ENCODE measurements at regions not wholly inside any gene's neighbourhood (a gene's known extent, or its start where the extent isn't known, plus 50 kb on each side); places are given as distances from the start of the nearest gene placed in this dataset.

GRCh38 chr18:67266246-67267237, 250.0 kb downstream of the DSEL start:
- Histone ChIP-seq H2BK20ac (ENCODE audit: low read depth, low read length, poor library complexity, severe bottlenecking) (peak overlapping the region; percentile 83), H3K56ac (ENCODE audit: insufficient read length, low read depth, low read length) (no peak overlapping the region), H3K27ac (ENCODE audit: insufficient read length, low read depth, low read length) (no peak overlapping the region), H3K4ac (ENCODE audit: low read depth, low read length) (no peak overlapping the region), H4K91ac (ENCODE audit: insufficient read length, low read depth, low read length) (no peak overlapping the region), H4K8ac (replicated peaks; ENCODE audit: insufficient read length, low read depth, low read length) (no peak overlapping the region), H4K20me1 (ENCODE audit: control insufficient read depth, insufficient read depth, insufficient read length) (no peaks in the 10 kb centered on the region), H3K18ac (ENCODE audit: insufficient read length, low read depth, low read length) (no peak overlapping the region), H2AFZ (ENCODE audit: low read length) (peak overlapping the region; percentile 7), H3T11ph (ENCODE audit: low read length) (no peak overlapping the region), H3K79me1 (ENCODE audit: insufficient read depth, low read depth, low read length, poor library complexity, severe bottlenecking) (no peaks in the 10 kb centered on the region), H2BK5ac (ENCODE audit: insufficient read length, low read length) (no peak overlapping the region), H3K4me1 (ENCODE audit: insufficient read depth, low read length) (peaks cover 3% of the 10 kb centered on the region; the same call in 1 of the 2 replicates), H3K9me3 (ENCODE audit: control insufficient read depth, low read depth, low read length) (no peaks in the 10 kb centered on the region), H4K5ac (ENCODE audit: insufficient read length, low read depth, low read length) (no peak overlapping the region), H3K27me3 (ENCODE audit: insufficient read depth, low read length) (no peaks in the 10 kb centered on the region), H2BK15ac (ENCODE audit: low read depth, low read length) (no peak overlapping the region), H3K23ac (ENCODE audit: insufficient read length, low read depth, low read length) (no peak overlapping the region), H3K14ac (ENCODE audit: insufficient read depth, low read length) (no peak overlapping the region), H2BK120ac (ENCODE audit: low read depth, low read length, poor library complexity, severe bottlenecking) (no peak overlapping the region), H2BK12ac (ENCODE audit: insufficient read length, low read depth, low read length) (no peak overlapping the region), H3K9ac (ENCODE audit: extremely low read depth, insufficient read length, low read length) (no peak overlapping the region), H3K79me2 (ENCODE audit: insufficient read depth, low read length) (no peaks in the 10 kb centered on the region), H3K23me2 (ENCODE audit: insufficient read length, low read depth, low read length, poor library complexity, severe bottlenecking) (no peaks in the 10 kb centered on the region), H3K4me2 (ENCODE audit: insufficient read depth, insufficient read length, low read length) (no peak overlapping the region), H2AK5ac (ENCODE audit: insufficient read length, low read length) (no peak overlapping the region)
- no CpG with 5 or more reads among the region's 5 CpGs for WGBS (ENCODE audit: extremely low coverage, insufficient read length, low lambda C conversion rate)
- Mint-ChIP-seq H3K36me3 (ENCODE audit: insufficient read depth in 1 of 3, low read depth in 3 of 3) (no peaks in the 10 kb centered on the region; a peak in 2 of 7 replicates), H3K27ac (0 out of 7 replicates have a peak overlapping the region, but pooled peaks of 2 of the 3 experiments have one; percentile 34 to 41), H3K4me3 (no peak overlapping the region), H3K9me3 (no peaks in the 10 kb centered on the region), H3K4me1 (peaks cover 12 to 25% of the 10 kb centered on the region in 2 experiments), H3K27me3 (ENCODE audit: low read depth) (no peaks in the 10 kb centered on the region)
- TF ChIP-seq, protein P1, sequence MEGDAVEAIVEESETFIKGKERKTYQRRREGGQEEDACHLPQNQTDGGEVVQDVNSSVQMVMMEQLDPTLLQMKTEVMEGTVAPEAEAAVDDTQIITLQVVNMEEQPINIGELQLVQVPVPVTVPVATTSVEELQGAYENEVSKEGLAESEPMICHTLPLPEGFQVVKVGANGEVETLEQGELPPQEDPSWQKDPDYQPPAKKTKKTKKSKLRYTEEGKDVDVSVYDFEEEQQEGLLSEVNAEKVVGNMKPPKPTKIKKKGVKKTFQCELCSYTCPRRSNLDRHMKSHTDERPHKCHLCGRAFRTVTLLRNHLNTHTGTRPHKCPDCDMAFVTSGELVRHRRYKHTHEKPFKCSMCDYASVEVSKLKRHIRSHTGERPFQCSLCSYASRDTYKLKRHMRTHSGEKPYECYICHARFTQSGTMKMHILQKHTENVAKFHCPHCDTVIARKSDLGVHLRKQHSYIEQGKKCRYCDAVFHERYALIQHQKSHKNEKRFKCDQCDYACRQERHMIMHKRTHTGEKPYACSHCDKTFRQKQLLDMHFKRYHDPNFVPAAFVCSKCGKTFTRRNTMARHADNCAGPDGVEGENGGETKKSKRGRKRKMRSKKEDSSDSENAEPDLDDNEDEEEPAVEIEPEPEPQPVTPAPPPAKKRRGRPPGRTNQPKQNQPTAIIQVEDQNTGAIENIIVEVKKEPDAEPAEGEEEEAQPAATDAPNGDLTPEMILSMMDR (conservative IDR thresholded peaks at IDR 0.05): no peak
- no peak for DNase-seq
